KMS-11 (cell line): ENCODE measurements at regions not wholly inside any gene's neighbourhood (a gene's known extent, or its start where the extent isn't known, plus 50 kb on each side); places are given as distances from the start of the nearest gene placed in this dataset.

Experiments
- H2AFZ ChIP-seq: fragments of 200-600 bp; sonication (generic); 2 replicates; pipeline ENCODE4 v1.6.1; 2016; ENCODE audit warnings: antibody characterized with exemption, mixed run types, low read depth
- H3K27ac ChIP-seq: fragments of 200-600 bp; sonication (generic); 2 replicates; pipeline ENCODE4 v1.6.1; 2016; ENCODE audit warnings: mild to moderate bottlenecking, mixed run types
- H3K27me3 ChIP-seq: fragments of 200-600 bp; sonication (generic); 2 replicates; pipeline ENCODE4 v1.6.1; 2017; ENCODE audit warnings: mild to moderate bottlenecking, low read depth, mixed run types, moderate library complexity; ENCODE audit not compliant: insufficient read depth
- H3K36me3 ChIP-seq: fragments of 200-600 bp; sonication (generic); 2 replicates; pipeline ENCODE4 v1.6.1; 2017; ENCODE audit warnings: mild to moderate bottlenecking, mixed run types; ENCODE audit not compliant: insufficient read depth
- H3K4me1 ChIP-seq: fragments of 200-600 bp; sonication (generic); 2 replicates; pipeline ENCODE4 v1.6.1; 2016; ENCODE audit warnings: mild to moderate bottlenecking, low read depth, mixed run types; ENCODE audit not compliant: poor library complexity, severe bottlenecking
- H3K4me2 ChIP-seq: fragments of 200-600 bp; sonication (generic); 2 replicates; pipeline ENCODE4 v1.7.0; 2016; ENCODE audit warnings: mild to moderate bottlenecking, mixed run types
- H3K4me3 ChIP-seq: fragments of 200-600 bp; sonication (generic); IDR thresholded peaks from 2 replicates; pipeline ENCODE4 v1.6.1; 2017; ENCODE audit warnings: low read depth, low read length, mixed read lengths; ENCODE audit not compliant: insufficient read depth
- H3K79me2 ChIP-seq: fragments of 200-600 bp; sonication (generic); 2 replicates; pipeline ENCODE4 v1.6.1; 2016; ENCODE audit warnings: low read depth, mixed run types; ENCODE audit not compliant: insufficient read depth
- H3K9ac ChIP-seq: fragments of 200-600 bp; sonication (generic); 2 replicates; pipeline ENCODE4 v1.6.1; 2016; ENCODE audit warnings: mild to moderate bottlenecking, mixed run types
- H4K20me1 ChIP-seq: fragments of 200-600 bp; sonication (generic); 2 replicates; pipeline ENCODE4 v1.6.1; 2016; ENCODE audit warnings: mild to moderate bottlenecking, mixed run types; ENCODE audit not compliant: insufficient read depth
- TF ChIP-seq, protein P1 (sequence below): fragments of 200-600 bp; sonication (generic); conservative IDR thresholded peaks from 2 replicates; pipeline ENCODE4 v1.6.1; 2017; ENCODE audit warnings: low read depth, mild to moderate bottlenecking, antibody characterized with exemption, low read length, moderate library complexity, mixed read lengths

GRCh38 chr13:64333888-64334287 is 2896.2 kb downstream of the PCDH9 start:
- no peak overlapping the region for H3K4me2 ChIP-seq
- H3K4me3 ChIP-seq = no peak overlapping the region
- TF ChIP-seq, protein P1, sequence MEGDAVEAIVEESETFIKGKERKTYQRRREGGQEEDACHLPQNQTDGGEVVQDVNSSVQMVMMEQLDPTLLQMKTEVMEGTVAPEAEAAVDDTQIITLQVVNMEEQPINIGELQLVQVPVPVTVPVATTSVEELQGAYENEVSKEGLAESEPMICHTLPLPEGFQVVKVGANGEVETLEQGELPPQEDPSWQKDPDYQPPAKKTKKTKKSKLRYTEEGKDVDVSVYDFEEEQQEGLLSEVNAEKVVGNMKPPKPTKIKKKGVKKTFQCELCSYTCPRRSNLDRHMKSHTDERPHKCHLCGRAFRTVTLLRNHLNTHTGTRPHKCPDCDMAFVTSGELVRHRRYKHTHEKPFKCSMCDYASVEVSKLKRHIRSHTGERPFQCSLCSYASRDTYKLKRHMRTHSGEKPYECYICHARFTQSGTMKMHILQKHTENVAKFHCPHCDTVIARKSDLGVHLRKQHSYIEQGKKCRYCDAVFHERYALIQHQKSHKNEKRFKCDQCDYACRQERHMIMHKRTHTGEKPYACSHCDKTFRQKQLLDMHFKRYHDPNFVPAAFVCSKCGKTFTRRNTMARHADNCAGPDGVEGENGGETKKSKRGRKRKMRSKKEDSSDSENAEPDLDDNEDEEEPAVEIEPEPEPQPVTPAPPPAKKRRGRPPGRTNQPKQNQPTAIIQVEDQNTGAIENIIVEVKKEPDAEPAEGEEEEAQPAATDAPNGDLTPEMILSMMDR = no peak
- H3K27ac ChIP-seq = no peak overlapping the region
- no peaks in the 10 kb centered on the region for H4K20me1 ChIP-seq
- H3K9ac ChIP-seq = no peak overlapping the region
- H2AFZ ChIP-seq = no peak overlapping the region
- H3K79me2 ChIP-seq = no peaks in the 10 kb centered on the region
- no peaks in the 10 kb centered on the region for H3K27me3 ChIP-seq
- peaks cover 14% of the 10 kb centered on the region for H3K4me1 ChIP-seq
- no peaks in the 10 kb centered on the region for H3K36me3 ChIP-seq

DNA sequence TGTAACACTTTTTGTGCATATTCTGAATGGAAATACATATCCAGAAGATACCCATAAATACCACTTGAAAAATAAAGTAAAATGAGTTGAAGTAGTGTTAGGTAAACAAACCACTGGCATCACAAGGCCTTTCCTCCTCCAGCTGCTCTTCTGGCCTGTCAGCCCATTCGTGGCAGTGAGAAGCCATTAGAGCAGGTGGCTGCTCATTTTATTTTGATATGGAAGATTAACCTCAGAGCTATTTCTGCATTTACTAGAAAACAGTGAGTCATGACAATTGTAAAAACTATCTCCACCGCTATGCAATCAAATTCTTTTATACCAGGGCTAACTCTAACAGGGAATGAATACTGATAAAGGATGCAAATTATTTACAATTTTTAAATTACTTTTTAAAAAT is 2898.1 kb downstream of the PCDH9 start:
- Histone ChIP-seq H3K27ac (no peak overlapping the region), H3K79me2 (no peaks in the 10 kb centered on the region), H3K36me3 (no peaks in the 10 kb centered on the region), H3K4me1 (peaks cover 5% of the 10 kb centered on the region), H3K27me3 (no peaks in the 10 kb centered on the region), H4K20me1 (no peaks in the 10 kb centered on the region), H3K4me2 (no peak overlapping the region), H3K9ac (no peak overlapping the region), H2AFZ (no peak overlapping the region), H3K4me3 (no peak overlapping the region)
- TF ChIP-seq, protein P1 = no peak

DNA sequence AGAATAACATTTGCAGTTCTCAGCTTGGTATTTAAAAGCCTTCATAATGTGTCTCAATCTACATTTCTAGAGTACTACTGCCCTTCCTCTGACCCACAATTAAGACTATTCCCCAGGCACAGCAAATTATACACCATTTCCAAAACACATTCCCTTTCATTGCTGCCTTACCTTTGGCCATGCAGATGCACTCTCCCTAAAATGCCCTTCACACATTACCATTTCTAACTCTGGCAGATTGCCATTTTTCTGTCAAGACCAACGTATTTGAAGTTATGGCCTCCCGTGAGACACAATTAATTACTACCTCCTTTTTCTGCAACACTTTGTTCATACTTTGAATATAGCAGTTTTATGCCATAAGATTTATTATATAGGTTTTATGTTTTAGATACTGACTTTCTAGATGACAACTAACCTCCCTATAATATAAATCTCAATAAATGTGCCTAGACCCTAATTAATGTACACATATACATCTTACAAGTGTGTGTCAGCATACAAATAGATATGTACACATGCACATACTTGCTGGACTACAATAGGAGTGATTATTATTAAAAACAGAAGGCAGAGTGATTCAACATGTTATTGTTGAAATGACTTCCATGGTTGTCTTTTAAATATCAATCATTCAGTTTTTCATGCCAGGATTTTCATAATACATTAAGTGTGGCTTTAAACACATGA is 2902.5 kb downstream of the PCDH9 start:
- H3K27ac ChIP-seq = no peak overlapping the region
- TF ChIP-seq, protein P1 = no peak
- no peak overlapping the region for H3K4me2 ChIP-seq
- H3K4me1 ChIP-seq = no peaks in the 10 kb centered on the region
- no peak overlapping the region for H2AFZ ChIP-seq
- H3K27me3 ChIP-seq = no peaks in the 10 kb centered on the region
- no peaks in the 10 kb centered on the region for H4K20me1 ChIP-seq
- H3K36me3 ChIP-seq = no peaks in the 10 kb centered on the region
- H3K4me3 ChIP-seq = no peak overlapping the region
- H3K9ac ChIP-seq = no peak overlapping the region
- H3K79me2 ChIP-seq = no peaks in the 10 kb centered on the region

- H3K27ac ChIP-seq = no peak overlapping the region
- H3K4me2 ChIP-seq = no peak overlapping the region
- H3K36me3 ChIP-seq = no peaks in the 10 kb centered on the region
- no peaks in the 10 kb centered on the region for H4K20me1 ChIP-seq
- no peaks in the 10 kb centered on the region for H3K79me2 ChIP-seq
- no peaks in the 10 kb centered on the region for H3K4me1 ChIP-seq
- no peak overlapping the region for H3K9ac ChIP-seq
- no peaks in the 10 kb centered on the region for H3K27me3 ChIP-seq
- TF ChIP-seq, protein P1 = no peak
- no peak overlapping the region for H2AFZ ChIP-seq
- no peak overlapping the region for H3K4me3 ChIP-seq
Measured at GRCh38 chr13:64314331-64314730, 2898.7 kb upstream of the PCDH20 start.
